Fibroblast of skin of back (primary cell): ENCODE measurements at regions not wholly inside any gene's neighbourhood (a gene's known extent, or its start where the extent isn't known, plus 50 kb on each side); places are given as distances from the start of the nearest gene placed in this dataset.
"Not testable (repeated sequence)": the region's sequence is repeated elsewhere in the genome, so short reads cannot be mapped to it uniquely, and the experiment has no call there.

ENCODE experiments used
- DNase-seq: peaks from one replicate; pipeline ENCODE4 v3.0.0-alpha.2; 2013

DNA sequence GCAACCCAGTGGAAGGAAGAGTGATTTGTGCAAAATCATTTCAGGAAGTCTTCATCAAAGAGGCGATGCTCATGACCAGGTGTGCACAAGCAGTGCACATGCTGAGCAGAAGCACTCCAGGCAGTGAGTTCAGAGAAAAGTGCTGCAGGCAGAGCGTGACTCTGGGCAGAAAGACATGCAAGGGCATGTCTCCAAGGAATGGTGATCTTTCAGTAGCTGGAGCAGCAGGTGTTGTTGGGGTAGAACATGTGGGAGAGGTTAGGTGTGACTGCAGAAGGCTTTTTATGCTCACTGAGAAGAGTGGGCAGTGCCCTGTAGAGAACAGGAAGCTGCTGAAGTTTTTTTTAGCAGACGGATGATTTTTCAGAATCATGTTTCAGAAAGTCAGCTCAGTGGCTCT, 545.4 kb upstream of the TLE4 start:
- peak; percentile 22 for DNase-seq

DNA sequence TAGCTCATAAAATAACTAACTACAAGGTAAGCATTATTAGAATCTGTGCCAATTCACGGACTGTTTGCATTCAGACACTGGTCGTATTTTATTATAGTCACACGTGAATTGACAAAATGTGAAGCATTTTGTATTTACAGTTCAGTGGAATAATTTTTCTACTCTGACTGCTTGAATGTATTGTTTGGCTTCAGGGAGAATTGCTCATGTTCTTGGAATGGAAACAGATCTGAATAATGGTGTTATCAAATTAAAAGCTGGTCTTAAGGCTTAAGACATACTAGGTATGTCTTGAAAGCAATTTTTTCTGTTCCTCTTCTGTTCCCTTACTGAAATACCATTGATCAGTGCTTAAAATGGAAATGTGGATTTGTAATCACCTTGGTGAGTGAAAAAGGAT, 543.7 kb upstream of the TLE4 start:
- peak; percentile 72 for DNase-seq

DNA sequence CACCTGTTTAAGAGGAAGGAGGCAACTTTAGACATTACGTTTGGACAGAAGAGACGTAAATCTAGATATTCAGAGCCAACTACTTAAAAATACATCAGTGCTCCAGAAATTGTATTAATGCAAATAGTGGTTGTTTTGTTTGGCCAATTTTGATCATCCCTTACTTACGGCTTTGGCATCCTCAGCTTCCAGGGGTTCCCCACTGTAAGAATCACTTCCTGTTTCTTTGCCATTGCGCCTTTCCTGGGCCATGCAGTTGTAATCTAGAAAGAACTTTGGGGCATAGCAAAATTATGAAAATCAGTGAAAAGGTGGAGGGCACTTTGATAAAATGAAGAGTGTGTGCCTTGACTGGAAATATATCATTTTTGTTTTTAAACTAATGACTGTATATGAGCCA, 537.2 kb upstream of the TLE4 start:
- no peak for DNase-seq

DNA sequence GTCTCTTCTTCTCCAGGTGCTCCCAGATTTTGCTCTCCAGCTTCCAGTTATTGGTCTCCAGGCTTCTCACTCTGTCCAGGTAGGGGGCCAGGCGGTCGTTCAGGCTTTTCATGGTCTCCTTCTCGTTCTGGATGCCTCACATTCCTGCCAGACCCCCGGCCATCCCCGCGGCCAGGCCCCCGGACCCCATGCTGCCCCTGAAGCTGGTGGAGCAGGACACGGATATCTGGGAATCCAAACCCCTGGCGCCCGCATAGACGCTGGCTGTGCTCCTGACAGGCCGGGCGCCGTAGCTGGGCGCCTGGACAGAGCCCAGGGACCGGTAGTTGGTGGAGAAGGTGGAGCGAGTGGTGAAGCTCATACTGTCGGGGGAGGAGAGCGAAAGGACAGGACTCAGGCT, 534.4 kb upstream of the TLE4 start:
- DNase-seq, result no peak

DNA sequence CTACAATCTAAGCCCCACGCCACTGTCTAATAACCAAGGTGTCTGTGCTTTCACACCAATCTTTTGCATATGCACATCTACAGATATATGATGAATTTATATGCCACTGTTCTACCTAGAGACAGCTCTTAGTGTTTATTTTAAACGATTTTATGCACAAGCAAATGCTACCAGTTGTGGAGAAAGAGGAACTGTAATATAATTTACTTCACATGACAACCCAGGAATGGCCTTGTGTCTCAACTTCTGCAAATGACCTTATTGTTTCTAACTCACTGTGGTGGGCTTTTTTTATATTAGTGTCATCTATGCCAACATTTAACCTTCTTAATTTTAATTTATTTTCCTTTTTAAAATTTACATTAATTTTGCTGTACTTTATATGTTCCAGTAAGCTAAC, 531.1 kb upstream of the TLE4 start:
- DNase-seq, result no peak

DNA sequence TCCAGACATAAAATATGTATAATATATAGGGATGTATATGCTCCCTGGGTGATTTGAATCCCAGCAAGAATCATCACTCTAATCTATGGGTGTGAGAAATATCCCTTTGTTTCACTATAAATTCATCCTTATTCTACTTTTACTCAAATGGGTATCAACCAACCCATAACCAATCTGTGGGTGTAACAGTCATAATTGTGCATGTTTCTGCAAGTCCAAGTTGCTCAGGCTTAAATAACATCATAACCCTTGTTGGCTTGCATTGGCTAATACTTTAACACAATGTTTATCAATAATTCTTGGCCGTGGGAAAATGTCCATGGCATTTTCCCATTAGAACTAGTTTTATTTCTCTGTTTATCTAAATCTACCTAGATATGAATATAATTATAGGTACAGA, 530.5 kb upstream of the TLE4 start:
- DNase-seq, result no peak

DNA sequence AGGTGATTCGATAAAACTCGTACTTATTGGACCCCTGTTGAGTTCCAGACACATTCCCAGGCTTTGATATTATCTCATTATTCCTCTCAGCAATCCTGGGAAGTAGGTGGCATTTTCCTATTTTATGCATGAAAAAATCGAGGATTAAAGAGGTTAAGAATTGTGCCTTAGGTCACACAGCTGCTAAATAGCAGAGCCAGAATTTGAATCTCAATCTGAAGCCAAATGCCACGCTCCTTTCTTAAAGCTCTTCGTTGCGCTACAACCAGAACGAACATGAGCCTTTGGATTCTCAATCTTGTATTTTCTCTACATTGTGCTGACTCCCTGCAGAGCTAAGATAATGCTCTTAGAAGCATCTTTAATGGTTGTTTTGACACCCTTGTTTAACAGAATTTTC, 527.8 kb upstream of the TLE4 start:
- DNase-seq, result no peak

DNA sequence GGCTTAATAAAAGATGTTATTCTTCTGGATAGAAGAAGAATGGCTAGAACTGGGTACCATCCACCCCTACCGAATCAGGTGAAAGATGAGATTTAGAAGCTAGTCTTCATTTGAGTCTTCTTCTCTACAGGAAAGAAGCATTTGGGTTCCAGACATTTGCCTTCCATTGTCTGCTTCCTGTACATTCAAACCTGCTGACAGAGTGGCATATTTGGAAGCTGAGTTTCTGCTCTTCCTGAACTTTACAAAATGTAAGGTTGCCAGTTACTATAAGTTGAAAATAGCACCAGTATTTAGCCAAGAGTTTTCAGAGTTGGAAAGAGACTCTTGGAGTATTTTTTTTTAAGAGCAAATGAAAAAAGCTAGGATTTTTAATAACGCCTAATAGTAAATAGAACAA, 525.4 kb upstream of the TLE4 start:
- DNase-seq, result no peak

DNA sequence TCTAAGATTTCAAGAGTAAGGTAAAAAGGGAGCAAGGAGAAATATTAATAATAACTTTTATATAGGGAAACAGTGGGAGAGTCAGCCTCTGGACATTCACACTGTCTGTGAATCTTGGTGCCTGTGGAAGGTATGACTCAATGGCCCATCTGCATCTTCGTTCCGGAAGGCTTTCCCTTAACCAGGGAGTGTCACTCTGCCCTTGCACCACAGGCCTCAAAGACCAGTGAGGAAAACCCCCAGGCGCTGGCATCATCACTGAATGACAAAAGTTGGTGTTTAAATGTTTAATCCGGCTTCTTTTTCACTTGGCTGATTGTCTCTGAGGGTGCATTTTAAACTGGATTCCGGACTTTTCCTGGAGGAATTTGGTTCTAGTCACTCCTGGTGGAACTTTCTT, 522.4 kb upstream of the TLE4 start:
- no peak for DNase-seq

DNA sequence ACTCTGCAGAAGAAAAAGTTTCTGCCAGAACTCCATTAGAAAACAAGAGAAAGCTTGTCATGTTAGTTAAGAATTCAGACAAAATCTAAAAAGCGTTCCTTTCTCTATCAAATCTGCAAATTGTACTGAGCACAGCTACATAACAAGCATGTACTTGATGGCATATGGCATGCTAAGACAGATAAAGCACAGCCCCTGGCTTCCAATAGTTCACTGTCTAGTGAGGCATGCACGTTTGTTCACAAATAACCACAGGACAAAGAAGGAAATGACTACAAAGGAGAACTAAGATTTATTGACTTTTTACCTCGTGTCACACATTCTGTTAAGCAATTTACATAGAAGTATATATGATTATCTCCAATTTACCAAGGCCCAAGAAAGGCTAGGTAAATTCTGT, 518.2 kb upstream of the TLE4 start:
- no peak for DNase-seq

DNA sequence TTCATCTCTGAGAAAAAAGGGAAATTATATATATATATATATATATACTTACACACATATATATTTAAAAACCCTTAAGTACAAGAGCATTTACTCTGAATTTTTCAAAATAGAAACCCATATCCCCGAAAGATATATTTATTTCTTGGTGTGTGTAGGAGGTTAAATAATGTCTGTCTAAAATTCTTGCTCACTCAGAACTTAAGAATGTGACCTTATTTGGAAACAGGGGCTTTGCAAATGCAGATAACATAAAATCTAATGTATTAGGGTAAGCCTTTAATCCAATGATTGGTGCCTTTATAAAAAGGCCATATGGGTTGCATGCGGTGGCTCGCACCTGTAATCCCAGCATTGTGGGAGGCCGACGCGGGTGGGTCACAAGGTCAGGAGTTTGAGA, 517.3 kb upstream of the TLE4 start:
- peak; percentile 70 for DNase-seq

DNA sequence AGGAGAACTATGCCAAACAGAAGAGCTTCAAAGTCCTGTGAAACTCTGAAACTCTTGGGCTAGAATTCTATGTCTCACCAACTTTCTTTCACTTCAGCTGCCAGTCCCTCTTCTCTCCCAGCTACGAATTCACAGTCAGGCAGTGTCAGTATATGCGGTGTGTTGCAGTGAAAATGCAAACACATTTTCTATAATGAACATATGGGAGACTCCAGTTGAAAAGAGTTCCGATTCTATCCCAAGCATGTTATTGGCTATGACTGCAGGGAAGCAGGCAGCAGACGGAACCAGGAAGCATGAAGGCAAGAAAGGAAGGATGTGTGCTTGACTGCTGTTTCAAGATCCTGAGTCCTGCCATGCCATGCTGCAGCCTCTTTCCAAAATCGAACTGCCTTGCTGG, 515.7 kb upstream of the TLE4 start:
- DNase-seq, result no peak

DNA sequence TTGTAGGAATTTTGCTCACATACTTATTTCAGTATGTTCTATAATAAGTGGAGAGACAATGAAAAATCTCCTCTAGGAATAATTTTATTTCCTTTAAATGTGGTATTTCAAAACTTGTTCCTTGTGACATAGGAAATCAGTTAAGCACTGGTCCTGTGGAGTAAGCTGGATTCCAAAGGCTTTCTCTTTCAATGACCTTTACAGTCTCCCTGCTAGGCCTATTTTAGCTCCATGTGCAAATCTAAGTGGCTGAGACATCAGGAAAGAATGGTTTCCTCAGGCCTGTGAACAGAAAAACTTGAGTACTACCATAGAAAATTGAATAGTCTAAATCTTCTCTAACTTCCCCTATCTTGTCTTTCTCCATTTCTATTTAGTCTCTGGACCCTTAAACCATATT, 514.2 kb upstream of the TLE4 start:
- DNase-seq, result no peak

DNA sequence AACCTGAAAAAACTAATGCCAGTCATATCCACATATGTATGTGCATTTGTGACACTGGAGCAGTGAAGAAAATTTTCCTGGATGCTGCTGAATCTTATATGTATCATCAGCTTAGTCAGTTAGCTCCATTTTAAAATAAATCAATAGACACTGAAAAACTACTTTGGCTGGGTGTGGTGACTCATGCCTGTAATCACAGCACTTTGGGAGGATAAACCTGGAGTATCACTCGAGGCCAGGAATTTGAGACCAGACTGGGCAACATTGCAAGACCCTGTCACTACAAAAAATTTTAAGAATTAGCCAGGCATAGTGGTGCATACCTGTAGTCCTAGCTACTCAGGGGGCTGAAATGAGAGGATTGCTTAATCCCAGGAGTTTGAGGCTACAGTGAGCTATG, 511.0 kb upstream of the TLE4 start:
- peak; percentile 27 for DNase-seq

DNA sequence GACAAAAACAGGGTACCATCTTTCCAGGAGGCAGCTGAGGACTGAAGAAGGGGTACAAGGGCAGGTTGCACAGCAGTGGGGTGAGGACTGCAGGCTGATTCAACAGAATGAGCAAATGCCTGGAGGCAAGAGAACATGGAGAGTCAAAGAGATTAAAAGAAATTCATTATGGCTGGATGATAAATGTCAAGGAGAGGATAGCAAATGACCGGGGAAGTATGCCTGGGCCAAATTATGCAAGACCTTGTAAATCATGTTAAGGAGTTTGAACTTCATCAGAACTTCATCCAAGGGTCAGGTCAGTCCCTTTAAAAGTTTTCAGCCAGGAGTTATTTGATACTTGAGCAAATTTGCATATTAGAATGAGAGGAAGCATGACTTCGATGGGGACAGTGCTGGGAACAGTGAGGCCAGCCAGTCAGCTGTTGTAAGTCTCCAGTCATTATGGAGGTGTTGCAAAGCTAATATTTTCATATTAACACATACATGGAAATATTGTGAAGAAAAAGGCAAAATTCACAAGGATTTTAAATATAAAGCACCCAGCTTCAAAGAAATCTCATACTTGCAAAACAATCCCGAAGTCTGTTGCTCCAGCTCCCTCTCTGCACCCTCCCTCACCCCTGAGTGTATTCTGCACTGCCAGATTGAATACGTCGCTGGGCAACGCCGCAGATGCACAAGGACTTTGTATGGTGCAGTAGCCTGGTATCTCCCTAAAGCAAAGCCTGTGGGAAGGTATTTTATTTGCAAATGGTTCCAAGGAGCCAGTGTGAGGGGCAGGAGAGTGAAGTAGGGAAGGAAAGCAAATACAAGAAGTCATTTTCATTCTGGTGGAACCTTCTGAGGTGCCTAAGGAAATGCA, 509.8 kb upstream of the TLE4 start:
- no peak for DNase-seq

DNA sequence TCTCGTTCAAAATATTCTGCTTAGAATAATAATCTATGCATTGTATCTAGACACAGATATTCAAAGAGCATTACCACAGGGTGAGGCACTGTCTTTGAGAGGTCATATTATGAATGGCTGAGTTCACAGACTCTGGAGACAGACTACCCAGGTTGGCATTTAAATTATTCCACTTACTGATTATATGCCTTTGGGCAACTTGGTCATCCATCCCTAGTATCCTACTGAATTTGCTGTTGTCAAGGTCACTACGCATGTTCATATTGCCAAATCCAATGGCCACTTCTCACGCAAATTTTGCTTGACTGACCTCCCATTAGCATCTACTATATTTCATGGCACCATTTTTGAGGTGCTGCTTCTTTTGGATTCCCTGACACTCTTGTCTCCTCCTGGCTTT, 498.6 kb upstream of the TLE4 start:
- DNase-seq, result no peak

DNA sequence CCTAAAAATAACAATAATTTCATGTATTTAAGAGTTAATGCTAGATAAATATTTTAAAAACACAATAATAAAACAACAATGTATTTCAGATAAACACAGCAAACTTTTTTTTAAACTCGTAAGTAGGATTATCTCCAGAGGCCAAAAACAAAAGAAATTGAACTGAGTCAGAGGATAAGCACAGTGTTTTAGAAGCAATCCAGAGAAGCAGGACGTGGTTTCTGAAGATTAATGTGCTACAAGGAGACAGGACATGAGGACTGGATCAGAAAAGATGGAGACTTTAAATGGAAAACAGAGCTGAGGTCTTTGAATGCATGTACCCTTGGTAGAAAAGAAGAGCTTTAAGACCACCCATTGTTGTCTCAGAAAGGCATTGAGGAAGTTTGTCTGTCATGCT, 491.2 kb upstream of the TLE4 start:
- peak; percentile 17 for DNase-seq

DNA sequence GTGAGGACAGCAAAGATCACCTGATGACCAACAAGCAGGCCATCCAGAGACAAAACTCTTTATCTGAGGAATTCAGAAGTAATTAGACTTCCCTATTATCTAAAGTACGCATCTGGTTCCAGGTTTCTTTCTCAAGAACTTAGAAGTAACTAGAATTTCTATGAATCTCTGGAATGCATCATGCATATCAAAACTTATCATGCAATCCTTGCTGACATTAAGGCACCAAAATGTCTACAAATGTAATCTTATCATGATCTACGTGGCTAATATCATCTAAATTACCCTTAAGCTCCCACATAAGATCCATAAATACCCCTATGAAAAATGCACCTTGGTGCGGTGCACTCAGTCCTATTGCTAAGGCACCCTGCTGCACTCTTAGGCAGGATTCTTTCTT, 488.1 kb upstream of the TLE4 start:
- DNase-seq, result no peak

DNA sequence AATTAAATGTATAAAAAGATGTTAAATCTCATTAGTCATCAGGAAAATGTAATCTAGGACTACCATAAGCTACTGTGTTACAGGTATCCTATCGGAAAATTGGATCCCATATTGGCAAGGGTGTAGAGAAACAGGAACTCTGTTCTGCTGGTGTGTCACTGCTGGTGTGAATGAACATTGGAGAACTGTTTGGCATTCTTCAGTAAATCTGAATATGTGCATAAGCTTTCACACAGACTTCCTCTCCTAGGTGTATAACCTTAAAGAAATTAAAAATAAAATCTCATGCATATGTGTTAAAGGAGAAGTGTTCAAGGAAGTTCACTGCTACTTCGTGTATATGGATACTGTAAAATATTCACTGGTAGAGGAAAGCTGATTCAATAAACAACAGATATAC, 484.6 kb upstream of the TLE4 start:
- DNase-seq, result no peak

DNA sequence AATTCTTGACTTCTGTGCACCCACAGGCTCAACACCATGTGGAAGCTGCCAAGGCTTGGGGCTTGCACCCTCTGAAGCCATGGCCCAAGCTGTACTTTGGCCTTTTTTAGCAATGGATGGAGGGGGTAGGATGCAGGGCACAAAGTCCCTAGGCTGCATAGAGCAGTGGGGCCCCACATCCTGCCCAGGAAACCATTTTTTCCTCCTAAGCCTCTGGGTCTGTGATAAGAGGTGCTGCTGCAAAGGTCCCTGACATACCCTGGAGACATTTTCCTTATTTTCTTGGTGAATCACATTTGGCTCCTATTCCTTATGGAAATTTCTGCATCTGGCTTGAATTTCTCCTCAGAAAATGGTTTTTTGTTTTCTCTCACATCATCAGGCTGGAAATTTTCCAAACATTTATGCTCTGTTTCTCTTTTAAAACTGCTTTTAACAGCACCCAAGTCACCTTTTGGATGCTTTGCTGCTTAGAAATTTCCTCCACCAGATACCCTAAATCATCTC, 482.7 kb upstream of the TLE4 start:
- peak; percentile 11 for DNase-seq

DNA sequence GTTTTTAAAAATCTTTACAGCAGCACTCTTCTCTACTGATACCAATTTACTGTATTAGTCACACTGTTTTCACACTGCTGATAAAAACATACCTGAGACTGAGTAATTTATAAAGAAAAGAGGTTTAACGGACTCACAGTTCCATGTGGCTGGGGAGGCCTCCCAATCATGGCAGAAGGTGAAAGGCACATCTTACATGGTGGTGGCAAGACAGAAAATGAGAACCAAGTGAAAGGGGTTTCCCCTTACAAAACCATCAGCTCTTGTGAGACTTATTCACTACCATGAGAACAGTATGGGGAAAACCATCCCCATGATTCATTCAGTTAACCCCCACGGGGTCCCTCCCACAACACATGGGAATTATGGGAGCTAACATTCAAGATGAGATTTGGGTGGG, 481.9 kb upstream of the TLE4 start:
- not testable (repeated sequence) for DNase-seq

DNA sequence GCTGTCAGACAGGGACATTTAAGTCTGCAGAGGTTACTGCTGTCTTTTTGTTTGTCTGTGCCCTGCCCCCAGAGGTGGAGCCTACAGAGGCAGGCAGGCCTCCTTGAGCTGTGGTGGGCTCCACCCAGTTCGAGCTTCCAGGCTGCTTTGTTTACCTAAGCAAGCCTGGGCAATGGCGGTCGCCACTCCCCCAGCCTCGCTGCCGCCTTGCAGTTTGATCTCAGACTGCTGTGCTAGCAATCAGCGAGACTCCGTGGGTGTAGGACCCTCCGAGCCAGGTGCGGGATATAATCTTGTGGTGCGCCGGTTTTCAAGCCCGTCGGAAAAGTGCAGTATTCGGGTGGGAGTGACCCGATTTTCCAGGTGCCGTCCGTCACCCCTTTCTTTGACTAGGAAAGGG, 468.5 kb upstream of the TLE4 start:
- not testable (repeated sequence) for DNase-seq

DNA sequence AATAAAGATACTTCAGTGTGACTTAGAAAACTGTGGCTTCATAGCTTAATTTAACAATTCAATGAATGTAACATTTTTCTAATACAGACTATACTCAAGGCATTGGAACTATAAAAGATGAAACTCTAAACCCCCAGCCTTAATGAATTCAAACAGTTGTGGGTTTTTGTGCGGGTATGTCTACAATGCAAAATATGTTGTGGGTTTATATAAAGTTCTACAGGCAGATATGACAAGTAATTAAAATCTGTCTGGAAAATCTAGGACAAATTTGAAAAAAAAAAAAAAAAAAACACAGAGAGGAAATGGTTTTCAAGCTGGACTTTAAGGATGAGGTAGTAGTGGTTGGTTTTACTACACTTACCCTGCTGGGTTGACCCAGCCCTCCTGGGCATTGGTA, 467.5 kb upstream of the TLE4 start:
- peak; percentile 74 for DNase-seq

DNA sequence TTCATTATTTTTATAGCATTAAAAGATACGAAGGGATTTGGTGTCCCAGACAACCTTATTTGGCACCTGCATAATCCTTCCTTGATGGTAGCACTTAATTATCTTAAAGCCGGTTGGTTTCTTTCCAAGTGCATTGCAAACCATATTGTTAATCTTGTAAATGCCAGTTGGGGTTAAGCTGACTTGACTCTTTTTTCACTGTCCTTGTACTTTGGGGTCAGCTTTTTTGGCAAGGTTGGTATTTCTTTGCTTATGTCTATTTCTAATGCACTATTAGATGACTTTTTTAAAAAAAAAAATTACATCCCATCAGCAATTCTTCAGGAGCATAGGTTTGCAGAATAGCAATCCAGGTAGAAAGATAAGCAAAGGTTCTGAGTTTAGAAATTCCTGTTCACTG, 466.8 kb upstream of the TLE4 start:
- no peak for DNase-seq
